ENCODE measurements at regions not wholly inside any gene's neighbourhood (a gene's known extent, or its start where the extent isn't known, plus 50 kb on each side); places are given as distances from the start of the nearest gene placed in this dataset.

DNA sequence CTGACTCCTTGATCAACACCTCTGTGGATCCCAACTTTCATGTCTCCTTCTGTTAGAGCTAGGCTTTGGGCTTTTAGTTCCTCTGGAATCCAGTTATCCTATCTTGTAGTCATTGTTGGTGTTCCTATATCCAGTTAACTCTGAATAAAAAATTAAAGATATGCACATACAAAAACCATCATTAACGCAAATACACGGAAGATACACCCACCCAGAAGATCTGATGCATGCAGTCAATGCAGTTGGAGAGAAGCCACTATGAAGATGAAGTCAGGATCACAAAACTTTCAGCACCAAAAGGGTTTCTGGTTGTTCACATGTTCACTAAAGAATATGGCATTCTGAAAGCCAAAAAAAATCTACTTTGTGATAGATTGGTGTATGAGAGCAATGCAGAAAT lies 123.6 kb upstream of the LHX8 start:
- DNase-seq (ENCODE audit: low read depth, low spot score) = no peak
- Mint-ChIP-seq H3K36me3 (ENCODE audit: low read depth) (no peaks in the 10 kb centered on the region), H3K4me1 (no peaks in the 10 kb centered on the region), H3K27ac (ENCODE audit: unreplicated experiment) (no peak overlapping the region), H3K4me3 (no peak overlapping the region), H3K27me3 (ENCODE audit: low read depth) (peaks cover 6% of the 10 kb centered on the region), H3K9me3 (no peaks in the 10 kb centered on the region)
- TF ChIP-seq CTCF (conservative IDR thresholded peaks at IDR 0.05) = no peak

GRCh38 chr1:75014250-75014649 lies 119.9 kb upstream of the LHX8 start:
- TF ChIP-seq CTCF (conservative IDR thresholded peaks at IDR 0.05) = no peak
- Mint-ChIP-seq H3K4me3 (no peak overlapping the region), H3K27me3 (ENCODE audit: low read depth) (peaks cover 5% of the 10 kb centered on the region), H3K36me3 (ENCODE audit: low read depth) (no peaks in the 10 kb centered on the region), H3K4me1 (no peaks in the 10 kb centered on the region), H3K9me3 (peaks cover 4% of the 10 kb centered on the region), H3K27ac (ENCODE audit: unreplicated experiment) (no peak overlapping the region)
- DNase-seq (ENCODE audit: low read depth, low spot score) = no peak

DNA sequence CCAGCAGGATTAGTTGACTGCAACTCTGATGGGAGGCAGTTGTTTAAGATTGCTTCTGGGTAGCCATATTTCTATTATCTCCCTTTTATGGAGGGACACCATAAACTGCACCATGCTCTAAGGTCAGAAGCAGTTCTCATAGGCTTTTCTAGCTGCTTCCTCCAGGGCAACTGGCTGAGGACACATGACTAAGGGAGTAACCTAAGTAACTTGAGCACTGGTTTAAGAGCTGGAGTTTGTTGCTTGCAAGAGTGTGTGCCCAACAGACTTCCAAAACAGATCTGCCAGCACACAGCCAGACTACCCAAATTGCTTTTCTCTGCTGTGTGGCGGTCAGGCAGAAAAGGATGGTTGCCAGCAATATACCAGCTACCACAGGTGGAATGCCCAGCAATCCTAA lies 111.2 kb upstream of the LHX8 start:
- Mint-ChIP-seq H3K4me3 (no peak overlapping the region), H3K4me1 (no peaks in the 10 kb centered on the region), H3K9me3 (no peaks in the 10 kb centered on the region), H3K27ac (ENCODE audit: unreplicated experiment) (no peak overlapping the region), H3K27me3 (ENCODE audit: low read depth) (no peaks in the 10 kb centered on the region), H3K36me3 (ENCODE audit: low read depth) (no peaks in the 10 kb centered on the region)
- TF ChIP-seq CTCF (conservative IDR thresholded peaks at IDR 0.05) = no peak
- no peak for DNase-seq (ENCODE audit: low read depth, low spot score)

DNA sequence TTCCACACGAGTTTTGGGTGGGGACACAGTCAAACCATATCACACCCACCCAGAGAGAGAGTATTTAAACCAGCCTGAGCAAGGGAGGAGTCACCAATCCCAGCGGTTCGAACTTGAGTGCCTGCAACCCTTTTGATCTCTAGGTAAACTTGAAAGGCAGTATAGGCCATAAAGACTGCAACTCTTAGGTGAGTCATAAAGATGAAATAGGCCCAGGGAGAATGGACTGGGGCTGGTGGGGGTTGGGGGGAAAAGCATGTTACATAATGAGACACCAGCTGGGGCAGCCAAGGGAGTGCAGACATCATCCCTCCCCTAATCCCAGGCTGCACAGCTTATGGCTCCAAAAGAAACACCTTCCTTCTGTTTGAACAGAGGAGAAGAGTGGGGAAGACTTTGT lies 99.8 kb upstream of the LHX8 start:
- no peaks in the 10 kb centered on the region for H3K4me1 Mint-ChIP-seq
- peaks cover 5% of the 10 kb centered on the region for H3K36me3 Mint-ChIP-seq (ENCODE audit: low read depth)
- no peak for DNase-seq (ENCODE audit: low read depth, low spot score)
- H3K9me3 Mint-ChIP-seq = peaks cover 13% of the 10 kb centered on the region
- H3K27ac Mint-ChIP-seq (ENCODE audit: unreplicated experiment) = no peak overlapping the region
- peaks cover 5% of the 10 kb centered on the region for H3K27me3 Mint-ChIP-seq (ENCODE audit: low read depth)
- TF ChIP-seq CTCF (conservative IDR thresholded peaks at IDR 0.05) = no peak
- no peak overlapping the region for H3K4me3 Mint-ChIP-seq

DNA sequence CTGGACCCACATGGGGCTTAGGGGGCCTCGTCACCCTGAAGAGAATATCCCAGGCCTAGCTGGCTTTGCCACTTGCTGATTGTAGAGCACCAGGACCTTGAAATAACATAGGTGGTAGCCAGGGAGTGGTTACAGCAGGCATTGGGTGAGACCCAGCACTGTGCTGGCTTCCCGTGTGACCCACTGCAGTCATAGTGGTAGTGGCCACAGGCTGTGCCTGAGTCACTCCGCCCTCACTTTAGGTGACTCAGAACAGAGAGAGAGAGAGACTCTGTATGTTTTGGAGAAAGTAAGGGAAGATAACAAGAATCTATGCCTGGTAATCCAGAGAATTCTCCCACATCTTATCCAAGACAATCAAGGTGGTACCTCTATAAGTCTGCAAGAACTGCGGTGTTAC lies 98.7 kb upstream of the LHX8 start:
- DNase-seq (ENCODE audit: low read depth, low spot score) = no peak
- Mint-ChIP-seq H3K27ac (ENCODE audit: unreplicated experiment) (no peak overlapping the region), H3K9me3 (peaks cover 15% of the 10 kb centered on the region), H3K27me3 (ENCODE audit: low read depth) (peaks cover 5% of the 10 kb centered on the region), H3K36me3 (ENCODE audit: low read depth) (peaks cover 7% of the 10 kb centered on the region), H3K4me1 (no peaks in the 10 kb centered on the region), H3K4me3 (no peak overlapping the region)
- TF ChIP-seq CTCF (conservative IDR thresholded peaks at IDR 0.05) = no peak

DNA sequence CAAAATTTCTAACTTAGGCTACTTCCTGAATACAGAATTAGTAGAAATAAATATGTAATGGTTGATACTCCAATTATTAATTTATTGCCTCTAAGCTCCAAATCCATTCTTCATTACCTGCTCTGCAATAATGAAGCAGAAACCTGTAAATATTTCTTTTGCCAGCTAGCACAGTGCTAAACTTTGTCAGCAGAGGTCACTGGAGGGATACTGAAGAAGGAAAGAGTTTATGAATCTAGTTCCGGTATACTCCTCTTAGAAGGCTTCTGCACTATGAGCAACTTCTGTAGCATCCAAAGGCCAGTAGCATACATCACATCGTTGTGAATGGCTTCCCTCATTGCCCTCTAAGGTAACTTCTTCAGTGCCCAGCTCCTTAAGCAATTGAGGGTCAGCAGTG lies 81.0 kb upstream of the LHX8 start:
- DNase-seq (ENCODE audit: low read depth, low spot score) = no peak
- H3K4me3 Mint-ChIP-seq = no peak overlapping the region
- peak; percentile 49 for TF ChIP-seq CTCF (conservative IDR thresholded peaks at IDR 0.05)
- no peaks in the 10 kb centered on the region for H3K27me3 Mint-ChIP-seq (ENCODE audit: low read depth)
- no peaks in the 10 kb centered on the region for H3K4me1 Mint-ChIP-seq
- H3K36me3 Mint-ChIP-seq (ENCODE audit: low read depth) = no peaks in the 10 kb centered on the region
- H3K27ac Mint-ChIP-seq (ENCODE audit: unreplicated experiment) = no peak overlapping the region
- peaks cover 1% of the 10 kb centered on the region for H3K9me3 Mint-ChIP-seq
